HG03095 (cell line): ENCODE measurements at regions not wholly inside any gene's neighbourhood (a gene's known extent, or its start where the extent isn't known, plus 50 kb on each side); places are given as distances from the start of the nearest gene placed in this dataset.
"Not testable (repeated sequence)": the region's sequence is repeated elsewhere in the genome, so short reads cannot be mapped to it uniquely, and the experiment has no call there.

Experiments
- ATAC-seq: cut with Tn5 transposase; IDR thresholded peaks from one replicate; pipeline ENCODE4 v1.9.1; 2021; ENCODE audit warnings: moderate library complexity; ENCODE audit not compliant: unreplicated experiment

- ATAC-seq, result no peak
Measured at GRCh38 chr16:51984395-51984794, 562.5 kb downstream of the TOX3 start.

- no peak for ATAC-seq
Measured at GRCh38 chr16:51982715-51983680, 563.9 kb downstream of the TOX3 start.

- no peak for ATAC-seq
Measured at GRCh38 chr16:51981725-51982124, 565.2 kb downstream of the TOX3 start.

GRCh38 chr16:51977506-51977905 lies 569.4 kb downstream of the TOX3 start:
- not testable (repeated sequence) for ATAC-seq

- ATAC-seq, result no peak
Measured at GRCh38 chr16:51971184-51971583, 575.8 kb downstream of the TOX3 start.

- no peak for ATAC-seq
Measured at GRCh38 chr16:51968749-51969148, 578.2 kb downstream of the TOX3 start.

- ATAC-seq, result no peak
Measured at GRCh38 chr16:51967646-51968045, 579.3 kb downstream of the TOX3 start.

- ATAC-seq, result no peak
Measured at GRCh38 chr16:51960931-51961330, 586.0 kb downstream of the TOX3 start.

- no peak for ATAC-seq
Measured at GRCh38 chr16:51953286-51953985, 593.5 kb downstream of the TOX3 start.

- no peak for ATAC-seq
Measured at GRCh38 chr16:51952500-51952899, 594.4 kb downstream of the TOX3 start.

GRCh38 chr16:51951668-51952298 lies 595.2 kb downstream of the TOX3 start:
- ATAC-seq, result no peak

GRCh38 chr16:51950118-51950780 lies 596.7 kb downstream of the TOX3 start:
- ATAC-seq, result no peak

GRCh38 chr16:51949282-51949681 lies 597.7 kb downstream of the TOX3 start:
- ATAC-seq, result no peak

- ATAC-seq, result no peak
Measured at GRCh38 chr16:51941412-51941811, 605.5 kb downstream of the TOX3 start.

GRCh38 chr16:51940183-51940582 lies 606.8 kb downstream of the TOX3 start:
- ATAC-seq, result no peak

- ATAC-seq, result no peak
Measured at GRCh38 chr16:51939378-51939871, 607.5 kb downstream of the TOX3 start.

- ATAC-seq, result no peak
Measured at GRCh38 chr16:51938861-51939260, 608.1 kb downstream of the TOX3 start.

GRCh38 chr16:51937771-51938170 lies 609.2 kb downstream of the TOX3 start:
- no peak for ATAC-seq

- no peak for ATAC-seq
Measured at GRCh38 chr16:51936846-51937245, 610.1 kb downstream of the TOX3 start.

- no peak for ATAC-seq
Measured at GRCh38 chr16:51932317-51932716, 614.6 kb downstream of the TOX3 start.

- no peak for ATAC-seq
Measured at GRCh38 chr16:51931653-51932052, 615.3 kb downstream of the TOX3 start.
